ENCODE measurements at regions not wholly inside any gene's neighbourhood (a gene's known extent, or its start where the extent isn't known, plus 50 kb on each side); places are given as distances from the start of the nearest gene placed in this dataset.
A peak's percentile ranks its signal among the peaks of the same experiment; 100 is the strongest.

DNA sequence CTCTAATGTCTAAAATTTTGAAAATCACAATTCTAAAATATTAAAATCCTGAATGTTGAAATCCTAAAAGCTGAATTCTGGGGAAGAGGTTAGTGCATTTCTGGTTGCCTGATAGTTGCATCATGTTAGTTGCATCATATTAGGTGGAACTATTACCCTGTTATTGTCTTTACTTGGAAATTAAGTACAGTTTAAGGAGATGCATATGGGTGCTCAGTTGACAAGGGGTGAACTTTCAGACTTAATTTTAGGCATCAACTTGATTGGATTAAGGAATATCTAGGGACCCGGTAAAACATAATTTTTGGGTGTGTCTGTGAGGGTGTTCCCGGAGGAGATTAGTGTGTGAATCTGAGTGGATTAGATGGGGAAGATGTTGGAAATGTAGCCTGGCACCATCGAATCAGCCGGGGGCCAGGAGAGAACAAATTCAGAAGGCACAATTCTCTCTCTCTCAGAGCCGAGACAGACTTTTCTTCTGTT, 409.8 kb downstream of the PLCL1 start (continued):
- TF ChIP-seq, protein P1, sequence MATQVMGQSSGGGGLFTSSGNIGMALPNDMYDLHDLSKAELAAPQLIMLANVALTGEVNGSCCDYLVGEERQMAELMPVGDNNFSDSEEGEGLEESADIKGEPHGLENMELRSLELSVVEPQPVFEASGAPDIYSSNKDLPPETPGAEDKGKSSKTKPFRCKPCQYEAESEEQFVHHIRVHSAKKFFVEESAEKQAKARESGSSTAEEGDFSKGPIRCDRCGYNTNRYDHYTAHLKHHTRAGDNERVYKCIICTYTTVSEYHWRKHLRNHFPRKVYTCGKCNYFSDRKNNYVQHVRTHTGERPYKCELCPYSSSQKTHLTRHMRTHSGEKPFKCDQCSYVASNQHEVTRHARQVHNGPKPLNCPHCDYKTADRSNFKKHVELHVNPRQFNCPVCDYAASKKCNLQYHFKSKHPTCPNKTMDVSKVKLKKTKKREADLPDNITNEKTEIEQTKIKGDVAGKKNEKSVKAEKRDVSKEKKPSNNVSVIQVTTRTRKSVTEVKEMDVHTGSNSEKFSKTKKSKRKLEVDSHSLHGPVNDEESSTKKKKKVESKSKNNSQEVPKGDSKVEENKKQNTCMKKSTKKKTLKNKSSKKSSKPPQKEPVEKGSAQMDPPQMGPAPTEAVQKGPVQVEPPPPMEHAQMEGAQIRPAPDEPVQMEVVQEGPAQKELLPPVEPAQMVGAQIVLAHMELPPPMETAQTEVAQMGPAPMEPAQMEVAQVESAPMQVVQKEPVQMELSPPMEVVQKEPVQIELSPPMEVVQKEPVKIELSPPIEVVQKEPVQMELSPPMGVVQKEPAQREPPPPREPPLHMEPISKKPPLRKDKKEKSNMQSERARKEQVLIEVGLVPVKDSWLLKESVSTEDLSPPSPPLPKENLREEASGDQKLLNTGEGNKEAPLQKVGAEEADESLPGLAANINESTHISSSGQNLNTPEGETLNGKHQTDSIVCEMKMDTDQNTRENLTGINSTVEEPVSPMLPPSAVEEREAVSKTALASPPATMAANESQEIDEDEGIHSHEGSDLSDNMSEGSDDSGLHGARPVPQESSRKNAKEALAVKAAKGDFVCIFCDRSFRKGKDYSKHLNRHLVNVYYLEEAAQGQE (IDR thresholded peaks at IDR 0.05; ENCODE audit: borderline replicate concordance) = no peak
- TF ChIP-seq, protein P1 (CRISPR knock-in tag; IDR thresholded peaks at IDR 0.05; ENCODE audit: low read depth) = no peak
- no peak for TF ChIP-seq PHF21A (IDR thresholded peaks at IDR 0.05; ENCODE audit: borderline replicate concordance, low read depth)
- TF ChIP-seq, protein P2, sequence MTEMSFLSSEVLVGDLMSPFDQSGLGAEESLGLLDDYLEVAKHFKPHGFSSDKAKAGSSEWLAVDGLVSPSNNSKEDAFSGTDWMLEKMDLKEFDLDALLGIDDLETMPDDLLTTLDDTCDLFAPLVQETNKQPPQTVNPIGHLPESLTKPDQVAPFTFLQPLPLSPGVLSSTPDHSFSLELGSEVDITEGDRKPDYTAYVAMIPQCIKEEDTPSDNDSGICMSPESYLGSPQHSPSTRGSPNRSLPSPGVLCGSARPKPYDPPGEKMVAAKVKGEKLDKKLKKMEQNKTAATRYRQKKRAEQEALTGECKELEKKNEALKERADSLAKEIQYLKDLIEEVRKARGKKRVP (CRISPR knock-in tag; IDR thresholded peaks at IDR 0.05) = peak; percentile 99
- TF ChIP-seq EGR1 (conservative IDR thresholded peaks at IDR 0.05) = no peak
- no peak for TF ChIP-seq HMG20B (CRISPR knock-in tag; IDR thresholded peaks at IDR 0.05)
- TF ChIP-seq HLTF (IDR thresholded peaks at IDR 0.05) = no peak
- peak; percentile 92 for TF ChIP-seq ZNF41 (CRISPR knock-in tag; conservative IDR thresholded peaks at IDR 0.05)
- peak; percentile 93 for TF ChIP-seq CEBPG (CRISPR knock-in tag; IDR thresholded peaks at IDR 0.05)
- peak; percentile 99 to 100 for TF ChIP-seq CEBPG (tag; conservative IDR thresholded peaks at IDR 0.05 in 1 of 2, IDR thresholded peaks at IDR 0.05 in 1 of 2)
- no peak for TF ChIP-seq RFX7 (CRISPR knock-in tag; IDR thresholded peaks at IDR 0.05)
- TF ChIP-seq EP300 (IDR thresholded peaks at IDR 0.05; ENCODE audit: low read length) = peak; percentile 85
- TF ChIP-seq KDM5B (IDR thresholded peaks at IDR 0.05; ENCODE audit: insufficient replicate concordance, low read depth, low read length) = no peak
- TF ChIP-seq ZNF174 (CRISPR knock-in tag; IDR thresholded peaks at IDR 0.05) = no peak
- TF ChIP-seq ZNF57 (CRISPR knock-in tag; IDR thresholded peaks at IDR 0.05) = no peak
- TF ChIP-seq SMARCB1 (IDR thresholded peaks at IDR 0.05; ENCODE audit: insufficient read length, low read depth) = no peak
- no peak for TF ChIP-seq MYNN (IDR thresholded peaks at IDR 0.05)
- TF ChIP-seq MYNN (CRISPR knock-in tag; IDR thresholded peaks at IDR 0.05) = no peak
- TF ChIP-seq NBN (IDR thresholded peaks at IDR 0.05; ENCODE audit: low read depth) = no peak
- TF ChIP-seq, protein P3, sequence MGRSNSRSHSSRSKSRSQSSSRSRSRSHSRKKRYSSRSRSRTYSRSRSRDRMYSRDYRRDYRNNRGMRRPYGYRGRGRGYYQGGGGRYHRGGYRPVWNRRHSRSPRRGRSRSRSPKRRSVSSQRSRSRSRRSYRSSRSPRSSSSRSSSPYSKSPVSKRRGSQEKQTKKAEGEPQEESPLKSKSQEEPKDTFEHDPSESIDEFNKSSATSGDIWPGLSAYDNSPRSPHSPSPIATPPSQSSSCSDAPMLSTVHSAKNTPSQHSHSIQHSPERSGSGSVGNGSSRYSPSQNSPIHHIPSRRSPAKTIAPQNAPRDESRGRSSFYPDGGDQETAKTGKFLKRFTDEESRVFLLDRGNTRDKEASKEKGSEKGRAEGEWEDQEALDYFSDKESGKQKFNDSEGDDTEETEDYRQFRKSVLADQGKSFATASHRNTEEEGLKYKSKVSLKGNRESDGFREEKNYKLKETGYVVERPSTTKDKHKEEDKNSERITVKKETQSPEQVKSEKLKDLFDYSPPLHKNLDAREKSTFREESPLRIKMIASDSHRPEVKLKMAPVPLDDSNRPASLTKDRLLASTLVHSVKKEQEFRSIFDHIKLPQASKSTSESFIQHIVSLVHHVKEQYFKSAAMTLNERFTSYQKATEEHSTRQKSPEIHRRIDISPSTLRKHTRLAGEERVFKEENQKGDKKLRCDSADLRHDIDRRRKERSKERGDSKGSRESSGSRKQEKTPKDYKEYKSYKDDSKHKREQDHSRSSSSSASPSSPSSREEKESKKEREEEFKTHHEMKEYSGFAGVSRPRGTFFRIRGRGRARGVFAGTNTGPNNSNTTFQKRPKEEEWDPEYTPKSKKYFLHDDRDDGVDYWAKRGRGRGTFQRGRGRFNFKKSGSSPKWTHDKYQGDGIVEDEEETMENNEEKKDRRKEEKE (IDR thresholded peaks at IDR 0.05; ENCODE audit: borderline replicate concordance in 1 of 2, control insufficient read depth in 1 of 2, low read depth in 2 of 2, low read length in 1 of 2) = no peak
